ENCODE measurements at regions not wholly inside any gene's neighbourhood (a gene's known extent, or its start where the extent isn't known, plus 50 kb on each side); places are given as distances from the start of the nearest gene placed in this dataset.
"Not testable (repeated sequence)": the region's sequence is repeated elsewhere in the genome, so short reads cannot be mapped to it uniquely, and the experiment has no call there.

GRCh38 chr5:143635888-143636287, 176.1 kb upstream of the HMHB1 start:
- Histone ChIP-seq H3K27ac (no peak overlapping the region), H3K4me3 (ENCODE audit: low read depth, low read length) (no peak overlapping the region), H3K36me3 (replicated peaks) (no peaks in the 10 kb centered on the region), H3K27me3 (replicated peaks) (no peaks in the 10 kb centered on the region)
- DNase-seq, result no peak
- TF ChIP-seq, protein P1, sequence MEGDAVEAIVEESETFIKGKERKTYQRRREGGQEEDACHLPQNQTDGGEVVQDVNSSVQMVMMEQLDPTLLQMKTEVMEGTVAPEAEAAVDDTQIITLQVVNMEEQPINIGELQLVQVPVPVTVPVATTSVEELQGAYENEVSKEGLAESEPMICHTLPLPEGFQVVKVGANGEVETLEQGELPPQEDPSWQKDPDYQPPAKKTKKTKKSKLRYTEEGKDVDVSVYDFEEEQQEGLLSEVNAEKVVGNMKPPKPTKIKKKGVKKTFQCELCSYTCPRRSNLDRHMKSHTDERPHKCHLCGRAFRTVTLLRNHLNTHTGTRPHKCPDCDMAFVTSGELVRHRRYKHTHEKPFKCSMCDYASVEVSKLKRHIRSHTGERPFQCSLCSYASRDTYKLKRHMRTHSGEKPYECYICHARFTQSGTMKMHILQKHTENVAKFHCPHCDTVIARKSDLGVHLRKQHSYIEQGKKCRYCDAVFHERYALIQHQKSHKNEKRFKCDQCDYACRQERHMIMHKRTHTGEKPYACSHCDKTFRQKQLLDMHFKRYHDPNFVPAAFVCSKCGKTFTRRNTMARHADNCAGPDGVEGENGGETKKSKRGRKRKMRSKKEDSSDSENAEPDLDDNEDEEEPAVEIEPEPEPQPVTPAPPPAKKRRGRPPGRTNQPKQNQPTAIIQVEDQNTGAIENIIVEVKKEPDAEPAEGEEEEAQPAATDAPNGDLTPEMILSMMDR (IDR thresholded peaks at IDR 0.05; ENCODE audit: low read depth, low read length, missing control alignments), result no peak
- in situ Hi-C loops (cut with HindIII; ENCODE audit: low pct_ligation_motif_present, low sequenced_read_pairs), result no loop called here

DNA sequence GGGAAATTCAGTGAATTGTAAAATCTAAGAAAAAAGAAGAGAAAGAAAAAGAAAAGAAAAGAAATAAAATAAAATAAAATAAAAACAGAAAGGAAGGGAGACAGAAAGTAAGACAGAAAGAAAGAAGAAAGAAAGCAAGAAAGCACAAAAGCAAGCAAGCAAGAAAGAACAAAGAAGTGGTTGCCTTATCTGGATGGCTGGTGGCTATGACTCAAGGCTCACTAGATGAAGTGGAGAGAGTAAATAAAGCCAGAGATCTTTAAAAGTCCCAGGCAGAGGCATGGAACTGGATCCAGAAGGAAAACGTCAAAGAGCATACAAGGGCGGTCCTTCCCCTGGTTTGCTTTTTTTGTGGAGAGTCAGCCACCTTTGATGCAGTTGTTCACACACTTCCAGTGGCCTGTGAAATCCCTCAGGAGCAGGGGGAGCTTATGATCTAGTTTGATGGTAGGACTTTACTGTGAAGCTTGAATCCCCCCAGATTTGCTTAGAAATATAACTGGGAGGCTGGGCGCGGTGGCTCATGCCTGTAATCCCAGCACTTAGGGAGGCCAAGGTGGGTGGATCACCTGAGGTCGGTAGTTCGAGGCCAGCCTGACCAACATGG, 176.7 kb upstream of the HMHB1 start:
- H3K36me3 ChIP-seq (replicated peaks), result no peaks in the 10 kb centered on the region
- peak overlapping the region; percentile 25 for H3K27ac ChIP-seq
- TF ChIP-seq, protein P1 (IDR thresholded peaks at IDR 0.05; ENCODE audit: low read depth, low read length, missing control alignments), result no peak
- peak; percentile 56 for DNase-seq
- H3K27me3 ChIP-seq (replicated peaks), result no peaks in the 10 kb centered on the region
- H3K4me3 ChIP-seq (ENCODE audit: low read depth, low read length), result no peak overlapping the region
- in situ Hi-C loops (cut with HindIII; ENCODE audit: low pct_ligation_motif_present, low sequenced_read_pairs), result no loop called here

GRCh38 chr5:143634689-143635088, 177.3 kb upstream of the HMHB1 start:
- TF ChIP-seq, protein P1 (IDR thresholded peaks at IDR 0.05; ENCODE audit: low read depth, low read length, missing control alignments), result no peak
- Histone ChIP-seq H3K36me3 (replicated peaks) (no peaks in the 10 kb centered on the region), H3K27me3 (replicated peaks) (no peaks in the 10 kb centered on the region), H3K27ac (no peak overlapping the region), H3K4me3 (ENCODE audit: low read depth, low read length) (no peak overlapping the region)
- in situ Hi-C loops (cut with HindIII; ENCODE audit: low pct_ligation_motif_present, low sequenced_read_pairs), result no loop called here
- DNase-seq, result no peak

- in situ Hi-C loops (cut with HindIII; ENCODE audit: low pct_ligation_motif_present, low sequenced_read_pairs), result no loop called here
These were observed 181.9 kb upstream of the HMHB1 start for GRCh38 chr5:143629871-143630659.

GRCh38 chr5:143625048-143625447, 186.9 kb upstream of the HMHB1 start:
- H3K27me3 ChIP-seq (replicated peaks); DNase-seq; H3K27ac ChIP-seq; in situ Hi-C loops (cut with HindIII; ENCODE audit: low pct_ligation_motif_present, low sequenced_read_pairs); H3K4me3 ChIP-seq (ENCODE audit: low read depth, low read length); H3K36me3 ChIP-seq (replicated peaks): not testable (repeated sequence)

More at GRCh38 chr5:143629871-143630659, 181.9 kb upstream of the HMHB1 start:
- Histone ChIP-seq H3K4me3 (ENCODE audit: low read depth, low read length) (no peak overlapping the region), H3K27me3 (replicated peaks) (no peaks in the 10 kb centered on the region), H3K27ac (peak overlapping the region; percentile 58), H3K36me3 (replicated peaks) (no peaks in the 10 kb centered on the region)
- DNase-seq, result peak; percentile 68
- TF ChIP-seq, protein P1 (IDR thresholded peaks at IDR 0.05; ENCODE audit: low read depth, low read length, missing control alignments), result no peak

DNA sequence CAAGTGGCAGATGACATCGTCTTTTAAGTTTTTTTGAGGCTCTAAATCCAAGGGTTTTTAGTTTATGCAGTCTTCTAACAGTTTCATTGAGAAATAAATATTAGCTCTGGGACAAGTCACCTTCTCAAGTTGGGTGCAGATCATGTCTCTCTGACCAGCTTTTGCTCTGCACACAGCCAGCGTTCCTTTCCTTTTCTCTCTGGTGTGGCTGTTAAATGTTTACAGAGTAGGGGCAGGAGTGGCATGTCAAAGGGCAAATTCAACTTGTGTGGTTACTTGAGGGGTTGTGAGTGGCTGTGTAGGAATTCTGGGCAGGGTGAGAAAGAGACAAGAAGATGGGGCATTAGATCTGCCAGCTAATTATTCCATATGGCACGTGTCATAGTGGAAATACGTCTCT, 187.5 kb upstream of the HMHB1 start:
- no peak overlapping the region for H3K27ac ChIP-seq
- DNase-seq, result no peak
- H3K27me3 ChIP-seq (replicated peaks), result no peaks in the 10 kb centered on the region
- TF ChIP-seq, protein P1 (IDR thresholded peaks at IDR 0.05; ENCODE audit: low read depth, low read length, missing control alignments), result no peak
- no peaks in the 10 kb centered on the region for H3K36me3 ChIP-seq (replicated peaks)
- no peak overlapping the region for H3K4me3 ChIP-seq (ENCODE audit: low read depth, low read length)
- in situ Hi-C loops (cut with HindIII; ENCODE audit: low pct_ligation_motif_present, low sequenced_read_pairs), result no loop called here

Data from brain microvascular endothelial cell (primary cell).